ENCODE measurements at regions not wholly inside any gene's neighbourhood (a gene's known extent, or its start where the extent isn't known, plus 50 kb on each side); places are given as distances from the start of the nearest gene placed in this dataset.

DNA sequence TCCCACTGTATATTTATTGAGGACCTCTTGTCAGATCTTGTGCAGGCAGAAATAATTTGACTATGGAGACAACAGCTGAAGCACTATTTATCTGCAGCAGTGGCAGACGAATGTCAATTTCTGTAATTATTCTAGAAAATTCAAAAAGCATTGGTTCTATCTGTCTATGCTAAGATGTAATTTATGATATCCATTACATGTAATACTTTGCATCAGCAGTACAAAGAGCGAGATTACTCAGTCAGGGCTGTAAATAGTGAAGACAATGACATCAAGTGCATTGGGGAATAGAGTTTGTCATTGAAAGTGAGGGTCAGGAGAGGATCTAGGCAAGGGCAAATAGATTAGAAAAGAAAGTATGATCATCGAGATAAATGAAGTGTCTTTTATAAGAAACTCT, 508.2 kb downstream of the ZWINT start:
- TF ChIP-seq, protein P1, sequence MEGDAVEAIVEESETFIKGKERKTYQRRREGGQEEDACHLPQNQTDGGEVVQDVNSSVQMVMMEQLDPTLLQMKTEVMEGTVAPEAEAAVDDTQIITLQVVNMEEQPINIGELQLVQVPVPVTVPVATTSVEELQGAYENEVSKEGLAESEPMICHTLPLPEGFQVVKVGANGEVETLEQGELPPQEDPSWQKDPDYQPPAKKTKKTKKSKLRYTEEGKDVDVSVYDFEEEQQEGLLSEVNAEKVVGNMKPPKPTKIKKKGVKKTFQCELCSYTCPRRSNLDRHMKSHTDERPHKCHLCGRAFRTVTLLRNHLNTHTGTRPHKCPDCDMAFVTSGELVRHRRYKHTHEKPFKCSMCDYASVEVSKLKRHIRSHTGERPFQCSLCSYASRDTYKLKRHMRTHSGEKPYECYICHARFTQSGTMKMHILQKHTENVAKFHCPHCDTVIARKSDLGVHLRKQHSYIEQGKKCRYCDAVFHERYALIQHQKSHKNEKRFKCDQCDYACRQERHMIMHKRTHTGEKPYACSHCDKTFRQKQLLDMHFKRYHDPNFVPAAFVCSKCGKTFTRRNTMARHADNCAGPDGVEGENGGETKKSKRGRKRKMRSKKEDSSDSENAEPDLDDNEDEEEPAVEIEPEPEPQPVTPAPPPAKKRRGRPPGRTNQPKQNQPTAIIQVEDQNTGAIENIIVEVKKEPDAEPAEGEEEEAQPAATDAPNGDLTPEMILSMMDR (conservative IDR thresholded peaks at IDR 0.05), result no peak
- TF ChIP-seq ZFX (IDR thresholded peaks at IDR 0.05), result no peak

Measured in C4-2B (cell line).